Transverse colon (tissue), 3 donors: ENCODE measurements at regions not wholly inside any gene's neighbourhood (a gene's known extent, or its start where the extent isn't known, plus 50 kb on each side); places are given as distances from the start of the nearest gene placed in this dataset.

Source experiments
- CTCF ChIP-seq, 5 experiments: fragments of 200-600 bp in 3 of 5; fragments of 450-650 bp in 2 of 5; sonication (generic) in 3 of 5; IDR thresholded peaks; 1 replicate in 2 of 5; 2 replicates in 3 of 5; pipeline ENCODE4 v1.5.1; 2016 to 2017; ENCODE audit warnings: antibody characterized with exemption in 5 of 5, inconsistent platforms in 3 of 5, mild to moderate bottlenecking in 2 of 5, moderate library complexity in 1 of 5
- EP300 ChIP-seq: sonication (generic); formaldehyde crosslinking; IDR thresholded peaks from one replicate; pipeline ENCODE4 v1.6.1; 2017; ENCODE audit warnings: antibody characterized with exemption, low read depth

- TF ChIP-seq CTCF (IDR thresholded peaks at IDR 0.05): no peak
- TF ChIP-seq EP300: no peak
Observed at GRCh38 chr13:47146136-47146535, 249.3 kb upstream of the HTR2A start.
